CD14-positive monocyte (primary cell): ENCODE measurements at regions not wholly inside any gene's neighbourhood (a gene's known extent, or its start where the extent isn't known, plus 50 kb on each side); places are given as distances from the start of the nearest gene placed in this dataset.

ENCODE experiments used
- DNase-seq, 3 donors: peaks; one replicate each; pipeline ENCODE4 v3.0.0-alpha.2; 2011 to 2022
- H2AFZ ChIP-seq: 2 replicates; pipeline ENCODE4 v1.6.0; 2012; ENCODE audit warnings: mild to moderate bottlenecking, low read depth, low read length, inconsistent platforms; ENCODE audit not compliant: insufficient read depth, poor library complexity, severe bottlenecking
- H3K27ac ChIP-seq, 2 donors: 1 replicate in 1 of 2; 2 replicates in 1 of 2; pipeline ENCODE4 v1.5.1; 2012 to 2013; ENCODE audit warnings: low read length in 2 of 2, control low read depth in 1 of 2, inconsistent platforms in 1 of 2, low read depth in 1 of 2, mild to moderate bottlenecking in 1 of 2
- H3K27me3 ChIP-seq, 2 donors: one replicate each; pipeline versions ENCODE4 v1.6.0 to v1.6.1; 2011 to 2013; ENCODE audit warnings: low read length in 2 of 2; ENCODE audit not compliant: control insufficient read depth in 2 of 2, insufficient read depth in 2 of 2
- H3K36me3 ChIP-seq, 2 donors: replicated peaks in 1 of 2; 1 replicate in 1 of 2; 2 replicates in 1 of 2; pipeline versions ENCODE4 v1.5.1 to v1.6.1; 2012 to 2013; ENCODE audit warnings: low read length in 2 of 2, control low read depth in 1 of 2, inconsistent platforms in 1 of 2, mild to moderate bottlenecking in 1 of 2; ENCODE audit not compliant: insufficient read depth in 2 of 2, control insufficient read depth in 1 of 2
- H3K4me1 ChIP-seq, 2 donors: 1 replicate in 1 of 2; 2 replicates in 1 of 2; pipeline versions ENCODE4 v1.5.1 to v1.6.1; 2012 to 2013; ENCODE audit warnings: low read length in 2 of 2, control low read depth in 1 of 2, inconsistent platforms in 1 of 2, mild to moderate bottlenecking in 1 of 2, moderate library complexity in 1 of 2; ENCODE audit not compliant: insufficient read depth in 2 of 2, control insufficient read depth in 1 of 2
- H3K4me2 ChIP-seq: replicated peaks from 2 replicates; pipeline ENCODE3; 2012; ENCODE audit warnings: low read length, moderate library complexity, mild to moderate bottlenecking; ENCODE audit not compliant: poor library complexity, severe bottlenecking; ENCODE audit errors: extremely low read depth
- H3K4me3 ChIP-seq, 3 experiments: fragments of 200-600 bp in 1 of 3; sonication (generic) in 1 of 3; replicated peaks in 1 of 3; 1 replicate in 2 of 3; 2 replicates in 1 of 3; pipeline ENCODE4 v1.5.1; 2011 to 2013; ENCODE audit warnings: low read length in 3 of 3, mild to moderate bottlenecking in 3 of 3, control low read depth in 2 of 3, low read depth in 2 of 3, inconsistent platforms in 1 of 3, moderate library complexity in 1 of 3
- H3K79me2 ChIP-seq: 2 replicates; pipeline ENCODE4 v1.6.0; 2012; ENCODE audit warnings: mild to moderate bottlenecking, control low read depth, inconsistent platforms, low read length, moderate library complexity; ENCODE audit not compliant: insufficient read depth
- H3K9ac ChIP-seq: 2 replicates; pipeline ENCODE4 v1.6.0; 2017; ENCODE audit warnings: low read length, mild to moderate bottlenecking; ENCODE audit not compliant: insufficient read depth, poor library complexity, severe bottlenecking
- H3K9me3 ChIP-seq, 2 donors: replicated peaks in 1 of 2; 1 replicate in 1 of 2; 2 replicates in 1 of 2; pipeline versions ENCODE4 v1.5.1 to v1.6.1; 2012 to 2013; ENCODE audit warnings: low read length in 2 of 2, control low read depth in 1 of 2; ENCODE audit not compliant: control insufficient read depth in 1 of 2, insufficient read depth in 1 of 2
- H4K20me1 ChIP-seq: 2 replicates; pipeline ENCODE4 v1.6.0; 2012; ENCODE audit warnings: mild to moderate bottlenecking, low read length, control low read depth, moderate library complexity; ENCODE audit not compliant: insufficient read depth
- H3K27ac Mint-ChIP-seq, 7 donors: one replicate each; pipeline ENCODE4 v1.8.0; 2020; ENCODE audit warnings: mild to moderate bottlenecking in 7 of 7, mixed read lengths in 7 of 7, moderate library complexity in 6 of 7, inconsistent platforms in 2 of 7
- H3K27me3 Mint-ChIP-seq, 3 donors: one replicate each; pipeline ENCODE4 v1.8.0; 2021 to 2022; ENCODE audit warnings: low read depth in 3 of 3, mild to moderate bottlenecking in 3 of 3, mixed read lengths in 3 of 3, moderate library complexity in 3 of 3, inconsistent platforms in 1 of 3
- H3K36me3 Mint-ChIP-seq, 2 donors: one replicate each; pipeline ENCODE4 v1.8.0; 2020; ENCODE audit warnings: mixed read lengths in 2 of 2, inconsistent platforms in 1 of 2, mild to moderate bottlenecking in 1 of 2
- H3K4me1 Mint-ChIP-seq: one replicate; pipeline ENCODE4 v1.8.0; 2020; ENCODE audit warnings: mild to moderate bottlenecking, mixed read lengths
- H3K4me3 Mint-ChIP-seq, 2 donors: one replicate each; pipeline ENCODE4 v1.8.0; 2020; ENCODE audit warnings: mild to moderate bottlenecking in 2 of 2, mixed read lengths in 2 of 2, moderate library complexity in 1 of 2
- H3K9me3 Mint-ChIP-seq, 7 donors: one replicate each; pipeline ENCODE4 v1.8.0; 2020 to 2022; ENCODE audit warnings: mixed read lengths in 7 of 7, mild to moderate bottlenecking in 6 of 7, moderate library complexity in 6 of 7, inconsistent platforms in 2 of 7
- CTCF ChIP-seq: fragments of 200-600 bp; IDR thresholded peaks from one replicate; pipeline ENCODE4 v1.8.0; 2022; ENCODE audit warnings: antibody characterized with exemption, mild to moderate bottlenecking
- WGBS: methylation state at CpG from one replicate; pipeline ENCODE4 v1.1.5; 2013; ENCODE audit warnings: missing lambda C conversion rate; ENCODE audit not compliant: insufficient coverage; 5-methylcytosine and 5-hydroxymethylcytosine counted together
- intact Hi-C, 2 donors: fragments of 100-400 bp; cut with micrococcal nuclease; formaldehyde crosslinking; loops; one replicate each; pipeline versions ENCODE4 v1.15.0 to v1.15.1; 2023

- Mint-ChIP-seq H3K9me3 (peaks cover 2 to 11% (median 6%) of the 10 kb centered on the region in 7 donors), H3K27me3 (no peaks in the 10 kb centered on the region), H3K27ac (no peak overlapping the region), H3K4me3 (no peak overlapping the region), H3K4me1 (no peaks in the 10 kb centered on the region), H3K36me3 (no peaks in the 10 kb centered on the region)
- no peak overlapping the region for H3K4me2 ChIP-seq
- peaks cover 7 to 9% of the 10 kb centered on the region in 2 donors for H3K9me3 ChIP-seq
- H4K20me1 ChIP-seq, result no peaks in the 10 kb centered on the region
- no peak overlapping the region for H2AFZ ChIP-seq
- H3K4me1 ChIP-seq, result no peaks in the 10 kb centered on the region
- intact Hi-C loops, result loop anchor here in 1 of 2 donors (10.0 kb wide), 1 partner anchor 250 kb away; no protein-coding TSS in a partner anchor
- DNase-seq, result no peak
- H3K79me2 ChIP-seq, result no peaks in the 10 kb centered on the region
- no peaks in the 10 kb centered on the region for H3K27me3 ChIP-seq
- no peak overlapping the region for H3K27ac ChIP-seq
- TF ChIP-seq CTCF, result no peak
- H3K9ac ChIP-seq, result no peak overlapping the region
- H3K4me3 ChIP-seq, result no peak overlapping the region
- no peaks in the 10 kb centered on the region for H3K36me3 ChIP-seq
- no CpG with 5 or more reads among the region's 1 CpG for WGBS
Measured at GRCh38 chr4:27305246-27305645, 444.6 kb downstream of the STIM2 start.

GRCh38 chr4:27308379-27308778 lies 447.7 kb downstream of the STIM2 start:
- H3K9me3 ChIP-seq, result no peaks in the 10 kb centered on the region
- no peaks in the 10 kb centered on the region for H3K36me3 ChIP-seq
- no peaks in the 10 kb centered on the region for H3K4me1 ChIP-seq
- no peaks in the 10 kb centered on the region for H3K27me3 ChIP-seq
- intact Hi-C loops, result loop anchor here in 1 of 2 donors (10.0 kb wide), 1 partner anchor 254 kb away; no protein-coding TSS in a partner anchor
- Mint-ChIP-seq H3K4me3 (no peak overlapping the region), H3K27ac (no peak overlapping the region), H3K9me3 (peaks cover 0 to 4% (median 0%) of the 10 kb centered on the region in 7 donors), H3K27me3 (no peaks in the 10 kb centered on the region), H3K4me1 (no peaks in the 10 kb centered on the region), H3K36me3 (no peaks in the 10 kb centered on the region)
- no peak overlapping the region for H3K4me2 ChIP-seq
- 95% methylated on average over 2 of the region's 6 CpGs for WGBS
- TF ChIP-seq CTCF, result no peak
- no peak overlapping the region for H3K9ac ChIP-seq
- no peak overlapping the region for H3K27ac ChIP-seq
- H3K79me2 ChIP-seq, result no peaks in the 10 kb centered on the region
- H4K20me1 ChIP-seq, result no peaks in the 10 kb centered on the region
- DNase-seq, result no peak
- no peak overlapping the region for H2AFZ ChIP-seq
- H3K4me3 ChIP-seq, result no peak overlapping the region
